Spleen (tissue), 11 donors: ENCODE measurements at regions not wholly inside any gene's neighbourhood (a gene's known extent, or its start where the extent isn't known, plus 50 kb on each side); places are given as distances from the start of the nearest gene placed in this dataset.

Experiments used
- DNase-seq: peaks from one replicate; pipeline ENCODE4 v3.0.0-alpha.2; 2020
- H3K27ac ChIP-seq, 8 donors: fragments of 200-600 bp; sonication (generic) in 7 of 8; 1 replicate in 4 of 8; 2 replicates in 4 of 8; pipeline versions ENCODE4 v1.5.0 to v1.8.0; 2016 to 2021; ENCODE audit warnings: inconsistent platforms in 4 of 8, mild to moderate bottlenecking in 4 of 8, moderate library complexity in 1 of 8
- H3K27me3 ChIP-seq, 7 donors: fragments of 200-600 bp; sonication (generic) in 6 of 7; replicated peaks in 1 of 7; 1 replicate in 4 of 7; 2 replicates in 3 of 7; pipeline versions ENCODE4 v1.5.0 to v1.8.0; 2016 to 2021; ENCODE audit warnings: inconsistent platforms in 3 of 7, mild to moderate bottlenecking in 1 of 7
- H3K36me3 ChIP-seq, 6 donors: fragments of 200-600 bp; sonication (generic) in 5 of 6; 1 replicate in 4 of 6; 2 replicates in 2 of 6; pipeline versions ENCODE4 v1.5.0 to v1.8.0; 2016 to 2021; ENCODE audit warnings: inconsistent platforms in 2 of 6
- H3K4me1 ChIP-seq, 6 donors: fragments of 200-600 bp; sonication (generic) in 5 of 6; 1 replicate in 3 of 6; 2 replicates in 3 of 6; pipeline versions ENCODE4 v1.5.0 to v1.8.0; 2016 to 2021; ENCODE audit warnings: inconsistent platforms in 3 of 6
- H3K4me3 ChIP-seq, 8 donors: fragments of 200-600 bp; sonication (generic) in 7 of 8; 1 replicate in 4 of 8; 2 replicates in 4 of 8; pipeline versions ENCODE4 v1.5.0 to v1.8.0; 2016 to 2021; ENCODE audit warnings: inconsistent platforms in 4 of 8, mild to moderate bottlenecking in 4 of 8, moderate library complexity in 2 of 8
- H3K9me3 ChIP-seq, 8 donors: fragments of 200-600 bp; sonication (generic) in 7 of 8; 1 replicate in 4 of 8; 2 replicates in 4 of 8; pipeline versions ENCODE4 v1.5.0 to v1.8.0; 2016 to 2021; ENCODE audit warnings: inconsistent platforms in 4 of 8
- CTCF ChIP-seq, 11 experiments: fragments of 200-600 bp in 7 of 11; fragments of 450-650 bp in 4 of 11; sonication (generic) in 4 of 11; IDR thresholded peaks in 8 of 11; conservative IDR thresholded peaks in 3 of 11; 1 replicate in 7 of 11; 2 replicates in 4 of 11; pipeline versions ENCODE4 v1.4.0 to v1.8.0; 2016 to 2021; ENCODE audit warnings: antibody characterized with exemption in 11 of 11, inconsistent platforms in 4 of 11, mild to moderate bottlenecking in 1 of 11
- POLR2A ChIP-seq, 3 donors: fragments of 450-650 bp; IDR thresholded peaks; one replicate each; pipeline ENCODE4 v1.5.1; 2017; ENCODE audit warnings: antibody characterized with exemption in 3 of 3, mild to moderate bottlenecking in 1 of 3
- POLR2AphosphoS5 ChIP-seq, 3 donors: sonication (generic); formaldehyde crosslinking; IDR thresholded peaks; one replicate each; pipeline ENCODE4 v1.5.1; 2017; ENCODE audit warnings: antibody characterized with exemption in 3 of 3
- WGBS, 5 donors: extraction: QIAGEN DNeasy Blood & Tissue Kit in 3 of 5; methylation state at CpG; one replicate each; pipeline versions ENCODE4 v1.1.5 to v1.1.7; 2013 to 2018; 5-methylcytosine and 5-hydroxymethylcytosine counted together
- intact Hi-C: fragments of 100-400 bp; cut with DNase I; formaldehyde crosslinking; loops from one replicate; pipeline ENCODE4 v1.15.0; 2023; ENCODE audit warnings: low total_unique reads
- donor health status: healthy with polysubstance abuse.
- donor health status: DM: no; HTN: no; CAD: no; lungs with moderate emphysema.
- donor health status: DM: no; HTN: no; CAD: no.
- donor health status: Bipolar disorder and iron deficiency.
- donor health status: healthy.
- donor health status: DM: no; HTN: no; CAD: no.
- donor health status: DM: yes; HTN: yes; CAD: no.

GRCh38 chr5:19001054-19001453 lies 986.9 kb downstream of the CDH18 start:
- no peak overlapping the region for H3K27ac ChIP-seq

GRCh38 chr5:19001539-19001938 lies 986.5 kb downstream of the CDH18 start:
- no peak overlapping the region for H3K27ac ChIP-seq
- intact Hi-C loops, result no loop called here
- H3K27me3 ChIP-seq, result no peaks in the 10 kb centered on the region
- H3K4me3 ChIP-seq, result no peak overlapping the region
- TF ChIP-seq POLR2A (IDR thresholded peaks at IDR 0.05) (no peak), CTCF (IDR thresholded peaks at IDR 0.05 in 8 of 11, conservative IDR thresholded peaks at IDR 0.05 in 3 of 11) (no peak), POLR2AphosphoS5 (IDR thresholded peaks at IDR 0.05) (no peak)
- H3K9me3 ChIP-seq, result no peaks in the 10 kb centered on the region
- 38 to 74% (median 56%) methylated on average over 2 of the region's 2 CpGs for WGBS, 5 donors
- no peaks in the 10 kb centered on the region for H3K36me3 ChIP-seq
- DNase-seq, result no peak
- H3K4me1 ChIP-seq, result no peaks in the 10 kb centered on the region

More at GRCh38 chr5:19001054-19001453, 986.9 kb downstream of the CDH18 start:
- intact Hi-C loops, result no loop called here
- Histone ChIP-seq H3K36me3 (no peaks in the 10 kb centered on the region), H3K4me3 (no peak overlapping the region), H3K27me3 (no peaks in the 10 kb centered on the region), H3K9me3 (no peaks in the 10 kb centered on the region), H3K4me1 (no peaks in the 10 kb centered on the region)
- no peak for DNase-seq
- TF ChIP-seq POLR2AphosphoS5 (IDR thresholded peaks at IDR 0.05), result no peak
- no peak for TF ChIP-seq CTCF (IDR thresholded peaks at IDR 0.05 in 8 of 11, conservative IDR thresholded peaks at IDR 0.05 in 3 of 11)
- TF ChIP-seq POLR2A (IDR thresholded peaks at IDR 0.05), result no peak
- 65 to 88% (median 82%) methylated on average over 1 of the region's 1 CpG for WGBS, 5 donors

GRCh38 chr5:19002111-19002510 lies 985.9 kb downstream of the CDH18 start:
- no peak for DNase-seq
- Histone ChIP-seq H3K36me3 (no peaks in the 10 kb centered on the region), H3K4me1 (no peaks in the 10 kb centered on the region), H3K27me3 (no peaks in the 10 kb centered on the region), H3K4me3 (no peak overlapping the region), H3K9me3 (no peaks in the 10 kb centered on the region), H3K27ac (no peak overlapping the region)
- 28 to 33% (median 31%) methylated on average over 1 of the region's 1 CpG for WGBS, 5 donors
- TF ChIP-seq POLR2AphosphoS5 (IDR thresholded peaks at IDR 0.05), result no peak
- no peak for TF ChIP-seq POLR2A (IDR thresholded peaks at IDR 0.05)
- TF ChIP-seq CTCF (IDR thresholded peaks at IDR 0.05 in 8 of 11, conservative IDR thresholded peaks at IDR 0.05 in 3 of 11), result no peak
- intact Hi-C loops, result no loop called here

GRCh38 chr5:19018822-19019221 lies 969.2 kb downstream of the CDH18 start:
- DNase-seq, result no peak
- H3K27ac ChIP-seq, result no peak overlapping the region
- intact Hi-C loops, result no loop called here
- H3K4me3 ChIP-seq, result no peak overlapping the region
- H3K36me3 ChIP-seq, result no peaks in the 10 kb centered on the region
- TF ChIP-seq CTCF (IDR thresholded peaks at IDR 0.05 in 8 of 11, conservative IDR thresholded peaks at IDR 0.05 in 3 of 11), result no peak
- no peak for TF ChIP-seq POLR2A (IDR thresholded peaks at IDR 0.05)
- TF ChIP-seq POLR2AphosphoS5 (IDR thresholded peaks at IDR 0.05), result no peak
- WGBS, 5 donors, result 59 to 70% (median 63%) methylated on average over 5 of the region's 5 CpGs
- H3K27me3 ChIP-seq, result no peaks in the 10 kb centered on the region
- peaks cover 0 to 10% (median 2%) of the 10 kb centered on the region in 8 donors for H3K9me3 ChIP-seq
- no peaks in the 10 kb centered on the region for H3K4me1 ChIP-seq
